ENCODE measurements at regions not wholly inside any gene's neighbourhood (a gene's known extent, or its start where the extent isn't known, plus 50 kb on each side); places are given as distances from the start of the nearest gene placed in this dataset.

DNA sequence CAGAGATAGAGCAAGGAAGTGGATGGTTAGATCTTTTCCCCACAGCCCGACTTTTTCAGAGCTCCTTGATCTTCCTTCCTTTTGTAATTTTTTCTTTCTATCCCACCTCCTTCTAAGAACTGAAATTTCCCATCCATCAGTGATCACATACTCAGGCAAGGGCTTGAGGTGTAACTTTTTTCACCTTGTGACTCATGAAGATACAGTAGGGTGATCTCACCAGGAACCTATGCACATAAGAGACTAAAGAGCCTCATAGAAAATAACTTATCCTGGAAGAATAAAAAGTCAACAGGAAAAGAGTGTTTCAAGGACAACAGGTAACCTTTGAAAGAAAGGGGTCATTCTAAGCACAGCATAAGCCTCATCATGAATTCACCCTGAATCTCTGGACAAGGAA lies 131.2 kb upstream of the HCCS start:
- Histone ChIP-seq H3K36me3 (ENCODE audit: control insufficient read depth in 2 of 2, insufficient read depth in 2 of 2, low read length in 1 of 2) (no peaks in the 10 kb centered on the region), H3K27ac (ENCODE audit: control insufficient read depth, insufficient read depth) (no peak overlapping the region), H3K27me3 (replicated peaks in 1 of 2; ENCODE audit: control insufficient read depth in 2 of 2, insufficient read depth in 2 of 2, low read length in 1 of 2) (no peaks in the 10 kb centered on the region), H3K9ac (ENCODE audit: control insufficient read depth, insufficient read depth, low read length) (no peak overlapping the region), H4K20me1 (ENCODE audit: control insufficient read depth, insufficient read depth) (no peaks in the 10 kb centered on the region), H3K4me1 (ENCODE audit: control insufficient read depth, insufficient read depth, low read length) (no peaks in the 10 kb centered on the region), H3K4me2 (ENCODE audit: control insufficient read depth, insufficient read depth) (no peak overlapping the region), H3K4me3 (no peak overlapping the region), H3K79me2 (ENCODE audit: control insufficient read depth, insufficient read depth, low read length) (no peaks in the 10 kb centered on the region), H3K9me3 (replicated peaks; ENCODE audit: control insufficient read depth, insufficient read depth, low read length) (no peaks in the 10 kb centered on the region), H2AFZ (ENCODE audit: control insufficient read depth, low read depth, low read length) (no peak overlapping the region)
- SMC1A ChIA-PET (ENCODE audit: uncharacterized antibody, unreplicated experiment) = no interaction called here
- RAD21 ChIA-PET (ENCODE audit: unreplicated experiment) = no interaction called here
- intact Hi-C loops (cut with micrococcal nuclease; ENCODE audit: unreplicated experiment) = no loop called here
- FAIRE-seq (no peak), ATAC-seq (no peak), DNase-seq (ENCODE audit: low read depth, low spot score) (no peak)
- POLR2A ChIA-PET = no interaction called here
- no peak for TF ChIP-seq TCF3 (IDR thresholded peaks at IDR 0.05; ENCODE audit: borderline replicate concordance, insufficient read depth, low read depth, low read length)
- TF ChIP-seq SMC3 (IDR thresholded peaks at IDR 0.05; ENCODE audit: borderline replicate concordance, low read length) = no peak
- no peak for TF ChIP-seq NFYB (IDR thresholded peaks at IDR 0.05; ENCODE audit: insufficient read depth, low read depth, low read length)
- TF ChIP-seq JUND (IDR thresholded peaks at IDR 0.05; ENCODE audit: low read depth, low read length) = no peak
- no peak for TF ChIP-seq POLR2AphosphoS5 (IDR thresholded peaks at IDR 0.05; ENCODE audit: low read length)
- BruUV-seq (replicated peaks) = no TSS peak
- in situ Hi-C loops (cut with MboI) = no loop called here
- CTCF ChIA-PET = no interaction called here
- 0% methylated on average over 1 of the region's 1 CpG for WGBS (ENCODE audit: insufficient coverage, insufficient replicate concordance, low lambda C conversion rate, missing lambda C conversion rate)

GRCh38 chrX:10981506-10981905 lies 129.6 kb upstream of the HCCS start:
- intact Hi-C loops (cut with micrococcal nuclease; ENCODE audit: unreplicated experiment) (no loop called here), in situ Hi-C loops (cut with MboI) (no loop called here)
- no peak for DNase-seq (ENCODE audit: low read depth, low spot score)
- H3K9me3 ChIP-seq (replicated peaks; ENCODE audit: control insufficient read depth, insufficient read depth, low read length) = no peaks in the 10 kb centered on the region
- SMC1A ChIA-PET (ENCODE audit: uncharacterized antibody, unreplicated experiment) = no interaction called here
- H3K4me3 ChIP-seq = no peak overlapping the region
- no peaks in the 10 kb centered on the region for H3K36me3 ChIP-seq (ENCODE audit: control insufficient read depth in 2 of 2, insufficient read depth in 2 of 2, low read length in 1 of 2)
- 69% methylated on average over 3 of the region's 3 CpGs for WGBS (ENCODE audit: insufficient coverage, insufficient replicate concordance, low lambda C conversion rate, missing lambda C conversion rate)
- ATAC-seq = no peak
- no peak for FAIRE-seq
- BruUV-seq (replicated peaks) = no TSS peak
- TF ChIP-seq, protein P1, sequence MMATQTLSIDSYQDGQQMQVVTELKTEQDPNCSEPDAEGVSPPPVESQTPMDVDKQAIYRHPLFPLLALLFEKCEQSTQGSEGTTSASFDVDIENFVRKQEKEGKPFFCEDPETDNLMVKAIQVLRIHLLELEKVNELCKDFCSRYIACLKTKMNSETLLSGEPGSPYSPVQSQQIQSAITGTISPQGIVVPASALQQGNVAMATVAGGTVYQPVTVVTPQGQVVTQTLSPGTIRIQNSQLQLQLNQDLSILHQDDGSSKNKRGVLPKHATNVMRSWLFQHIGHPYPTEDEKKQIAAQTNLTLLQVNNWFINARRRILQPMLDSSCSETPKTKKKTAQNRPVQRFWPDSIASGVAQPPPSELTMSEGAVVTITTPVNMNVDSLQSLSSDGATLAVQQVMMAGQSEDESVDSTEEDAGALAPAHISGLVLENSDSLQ (IDR thresholded peaks at IDR 0.05) = no peak
- TF ChIP-seq E2F8 (IDR thresholded peaks at IDR 0.05; ENCODE audit: low read depth, partially characterized antibody) = no peak
- TF ChIP-seq HDAC6 (IDR thresholded peaks at IDR 0.05; ENCODE audit: unreplicated experiment) = no peak
- TF ChIP-seq NR2C2 (IDR thresholded peaks at IDR 0.05; ENCODE audit: borderline replicate concordance, control insufficient read depth, insufficient read length, low read depth) = no peak
- H4K20me1 ChIP-seq (ENCODE audit: control insufficient read depth, insufficient read depth) = no peaks in the 10 kb centered on the region
- H3K27me3 ChIP-seq (replicated peaks in 1 of 2; ENCODE audit: control insufficient read depth in 2 of 2, insufficient read depth in 2 of 2, low read length in 1 of 2) = no peaks in the 10 kb centered on the region
- RAD21 ChIA-PET (ENCODE audit: unreplicated experiment) = no interaction called here
- CTCF ChIA-PET = no interaction called here
- no peaks in the 10 kb centered on the region for H3K79me2 ChIP-seq (ENCODE audit: control insufficient read depth, insufficient read depth, low read length)
- no peaks in the 10 kb centered on the region for H3K4me1 ChIP-seq (ENCODE audit: control insufficient read depth, insufficient read depth, low read length)
- no peak overlapping the region for H2AFZ ChIP-seq (ENCODE audit: control insufficient read depth, low read depth, low read length)
- no peak overlapping the region for H3K9ac ChIP-seq (ENCODE audit: control insufficient read depth, insufficient read depth, low read length)
- H3K27ac ChIP-seq (ENCODE audit: control insufficient read depth, insufficient read depth) = no peak overlapping the region
- H3K4me2 ChIP-seq (ENCODE audit: control insufficient read depth, insufficient read depth) = no peak overlapping the region
- POLR2A ChIA-PET = interaction anchor here (0.5 kb wide), 1 partner anchor 1241 kb away, joined by 5 read pairs; no protein-coding TSS in a partner anchor
